GM23248 (cell line): ENCODE measurements at regions not wholly inside any gene's neighbourhood (a gene's known extent, or its start where the extent isn't known, plus 50 kb on each side); places are given as distances from the start of the nearest gene placed in this dataset.

Experiments
- DNase-seq: peaks from one replicate; pipeline ENCODE4 v3.0.0-alpha.2; 2015
- H2AFZ ChIP-seq: fragments of 200-600 bp; sonication (generic); 2 replicates; pipeline ENCODE4 v1.6.1; 2016; ENCODE audit warnings: antibody characterized with exemption
- H3F3A ChIP-seq: fragments of 200-600 bp; sonication (generic); 2 replicates; pipeline ENCODE4 v1.6.1; 2016; ENCODE audit warnings: mild to moderate bottlenecking, antibody characterized with exemption, mixed run types; ENCODE audit not compliant: insufficient read depth
- H3K27ac ChIP-seq: fragments of 200-600 bp; sonication (generic); 2 replicates; pipeline ENCODE4 v1.5.1; 2016; ENCODE audit warnings: mild to moderate bottlenecking
- H3K27me3 ChIP-seq: fragments of 200-600 bp; sonication (generic); replicated peaks from 2 replicates; pipeline ENCODE4 v1.6.1; 2016; ENCODE audit warnings: mild to moderate bottlenecking; ENCODE audit not compliant: insufficient read depth
- H3K36me3 ChIP-seq: fragments of 200-600 bp; sonication (generic); 2 replicates; pipeline ENCODE4 v1.6.1; 2016; ENCODE audit warnings: low read depth, mild to moderate bottlenecking
- H3K4me1 ChIP-seq: fragments of 200-600 bp; sonication (generic); 2 replicates; pipeline ENCODE4 v1.6.1; 2016; ENCODE audit warnings: mild to moderate bottlenecking; ENCODE audit not compliant: insufficient read depth
- H3K4me2 ChIP-seq: fragments of 200-600 bp; sonication (generic); one replicate; pipeline ENCODE4 v1.6.1; 2016; ENCODE audit warnings: mild to moderate bottlenecking; ENCODE audit not compliant: unreplicated experiment
- H3K4me3 ChIP-seq: fragments of 200-600 bp; sonication (generic); 2 replicates; pipeline ENCODE4 v1.5.1; 2016; ENCODE audit warnings: mild to moderate bottlenecking
- H3K79me2 ChIP-seq: fragments of 200-600 bp; sonication (generic); 2 replicates; pipeline ENCODE4 v1.6.1; 2016; ENCODE audit warnings: mild to moderate bottlenecking; ENCODE audit not compliant: insufficient read depth
- H3K9ac ChIP-seq: fragments of 200-600 bp; sonication (generic); 2 replicates; pipeline ENCODE4 v1.6.1; 2016; ENCODE audit warnings: mild to moderate bottlenecking
- H3K9me2 ChIP-seq: fragments of 200-600 bp; sonication (generic); 2 replicates; pipeline ENCODE4 v1.6.1; 2016; ENCODE audit warnings: mixed run types, mild to moderate bottlenecking, moderate library complexity; ENCODE audit not compliant: insufficient read depth
- H3K9me3 ChIP-seq: fragments of 200-600 bp; sonication (generic); one replicate; pipeline ENCODE4 v1.6.1; 2017; ENCODE audit warnings: low read depth
- H4K20me1 ChIP-seq: fragments of 200-600 bp; sonication (generic); 2 replicates; pipeline ENCODE4 v1.6.0; 2016; ENCODE audit not compliant: insufficient read depth
- EZH2 ChIP-seq: fragments of 200-600 bp; sonication (generic); IDR thresholded peaks from 2 replicates; pipeline ENCODE4 v1.6.1; 2018; ENCODE audit warnings: antibody characterized with exemption, mild to moderate bottlenecking; ENCODE audit not compliant: insufficient read depth, poor library complexity, severe bottlenecking
- EZH2phosphoT487 ChIP-seq: fragments of 200-600 bp; sonication (generic); IDR thresholded peaks from 2 replicates; pipeline ENCODE4 v1.6.1; 2018; ENCODE audit warnings: antibody characterized with exemption, moderate library complexity, mild to moderate bottlenecking, low read depth; ENCODE audit not compliant: insufficient read depth
- WGBS, 2 experiments: methylation state at CpG; one replicate each; pipeline ENCODE4 v1.1.6; 2015 to 2017; ENCODE audit warnings: low lambda C conversion rate in 2 of 2, low coverage in 1 of 2; ENCODE audit errors: missing lambda C conversion rate in 2 of 2; 5-methylcytosine and 5-hydroxymethylcytosine counted together
- in situ Hi-C: fragments of 300-500 bp; cut with MboI; formaldehyde crosslinking; loops from 2 replicates; pipeline ENCODE4 v1.15.0; 2020

GRCh38 chr17:72386619-72387237 is 265.9 kb downstream of the SOX9 start:
- no peak for TF ChIP-seq EZH2phosphoT487
- TF ChIP-seq EZH2, result no peak
- Histone ChIP-seq H3K4me1 (peaks cover 35% of the 10 kb centered on the region), H3K4me2 (peak overlapping the region; percentile 1), H3K27me3 (no peaks in the 10 kb centered on the region), H3K9me2 (no peaks in the 10 kb centered on the region), H2AFZ (no peak overlapping the region), H3K9ac (no peak overlapping the region), H4K20me1 (no peaks in the 10 kb centered on the region), H3K27ac (peak overlapping the region; percentile 28; the same call in 1 of the 2 replicates), H3K79me2 (no peaks in the 10 kb centered on the region), H3K36me3 (no peaks in the 10 kb centered on the region), H3K4me3 (no peak overlapping the region), H3F3A (peaks cover 30% of the 10 kb centered on the region), H3K9me3 (no peaks in the 10 kb centered on the region)
- in situ Hi-C loops, result no loop called here
- no peak for DNase-seq
- 53 to 60% methylated on average over 5 of the region's 5 CpGs for WGBS, 2 experiments

GRCh38 chr17:72387487-72387886 is 266.7 kb downstream of the SOX9 start:
- in situ Hi-C loops, result no loop called here
- Histone ChIP-seq H3K36me3 (no peaks in the 10 kb centered on the region), H3K9me3 (no peaks in the 10 kb centered on the region), H3K9me2 (no peaks in the 10 kb centered on the region), H3F3A (peaks cover 32% of the 10 kb centered on the region), H3K4me2 (peak overlapping the region; percentile 23), H3K9ac (no peak overlapping the region), H3K27me3 (no peaks in the 10 kb centered on the region), H4K20me1 (no peaks in the 10 kb centered on the region), H3K27ac (peak overlapping the region; percentile 28; the same call in 1 of the 2 replicates), H3K4me3 (no peak overlapping the region), H2AFZ (no peak overlapping the region), H3K4me1 (peaks cover 41% of the 10 kb centered on the region), H3K79me2 (no peaks in the 10 kb centered on the region)
- 40 to 49% methylated on average over 6 to 7 of the region's 7 CpGs for WGBS, 2 experiments
- no peak for TF ChIP-seq EZH2
- TF ChIP-seq EZH2phosphoT487, result no peak
- DNase-seq, result peak; percentile 86

GRCh38 chr17:72387969-72388368 is 267.1 kb downstream of the SOX9 start:
- in situ Hi-C loops, result no loop called here
- no peaks in the 10 kb centered on the region for H3K9me3 ChIP-seq
- peaks cover 34% of the 10 kb centered on the region for H3F3A ChIP-seq
- H3K9ac ChIP-seq, result no peak overlapping the region
- no peaks in the 10 kb centered on the region for H3K27me3 ChIP-seq
- no peak overlapping the region for H3K4me2 ChIP-seq
- H3K79me2 ChIP-seq, result no peaks in the 10 kb centered on the region
- no peaks in the 10 kb centered on the region for H4K20me1 ChIP-seq
- H3K36me3 ChIP-seq, result no peaks in the 10 kb centered on the region
- H2AFZ ChIP-seq, result no peak overlapping the region
- 70 to 79% methylated on average over 3 of the region's 3 CpGs for WGBS, 2 experiments
- H3K27ac ChIP-seq, result 0 out of 2 replicates have a peak overlapping the region, but pooled peaks have one; percentile 28
- TF ChIP-seq EZH2, result no peak
- no peak for TF ChIP-seq EZH2phosphoT487
- no peak overlapping the region for H3K4me3 ChIP-seq
- no peaks in the 10 kb centered on the region for H3K9me2 ChIP-seq
- no peak for DNase-seq
- peaks cover 46% of the 10 kb centered on the region for H3K4me1 ChIP-seq

GRCh38 chr17:72388765-72389473 is 268.1 kb downstream of the SOX9 start:
- H3K9me3 ChIP-seq, result no peaks in the 10 kb centered on the region
- H3K79me2 ChIP-seq, result no peaks in the 10 kb centered on the region
- in situ Hi-C loops, result no loop called here
- no peaks in the 10 kb centered on the region for H3K27me3 ChIP-seq
- H2AFZ ChIP-seq, result no peak overlapping the region
- H3K9ac ChIP-seq, result no peak overlapping the region
- no peak overlapping the region for H3K4me3 ChIP-seq
- no peaks in the 10 kb centered on the region for H3K9me2 ChIP-seq
- no peaks in the 10 kb centered on the region for H3K36me3 ChIP-seq
- peaks cover 41% of the 10 kb centered on the region for H3F3A ChIP-seq
- no peak overlapping the region for H3K27ac ChIP-seq
- H3K4me1 ChIP-seq, result peaks cover 55% of the 10 kb centered on the region
- no peaks in the 10 kb centered on the region for H4K20me1 ChIP-seq
- DNase-seq, result no peak
- TF ChIP-seq EZH2phosphoT487 (no peak), EZH2 (no peak)
- H3K4me2 ChIP-seq, result no peak overlapping the region
- WGBS, 2 experiments, result 86 to 87% methylated on average over 10 of the region's 10 CpGs
